ENCODE measurements at regions not wholly inside any gene's neighbourhood (a gene's known extent, or its start where the extent isn't known, plus 50 kb on each side); places are given as distances from the start of the nearest gene placed in this dataset.

DNA sequence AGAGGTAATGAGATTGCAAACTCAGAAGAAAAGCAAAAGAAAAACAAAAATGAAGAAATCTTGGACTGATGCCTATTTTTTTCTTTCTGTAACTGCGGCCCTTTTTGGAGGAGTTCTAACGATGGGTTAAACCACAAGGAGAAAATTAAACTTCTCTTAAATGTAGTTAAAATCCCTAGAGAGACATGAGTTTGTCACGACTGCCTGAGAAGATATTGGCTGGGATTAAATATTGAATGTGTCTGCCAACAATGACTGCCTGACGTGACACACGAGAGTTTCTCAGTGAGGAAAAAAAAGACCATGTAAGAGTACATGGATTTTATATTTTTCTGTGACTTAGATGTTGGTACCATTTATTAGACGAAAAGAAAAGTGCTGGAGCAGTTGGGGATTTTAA is 1013.4 kb downstream of the PCDH9 start:
- ChIA-PET CTCF (interaction anchor here (0.7 kb wide), 1 partner anchor 9 kb away, joined by 3 read pairs; no protein-coding TSS in a partner anchor), POLR2A (no interaction called here)
- BruUV-seq (replicated peaks) = no TSS peak
- no peaks in the 10 kb centered on the region for H3K79me2 ChIP-seq (ENCODE audit: control insufficient read depth, insufficient read depth, low read length)
- H3K27ac ChIP-seq (ENCODE audit: insufficient read depth, low read depth, low read length) = no peak overlapping the region
- no peaks in the 10 kb centered on the region for H3K9me3 ChIP-seq (replicated peaks; ENCODE audit: control insufficient read depth, insufficient read depth, low read length)
- FAIRE-seq = no peak
- H3K27me3 ChIP-seq (ENCODE audit: control insufficient read depth in 2 of 2, insufficient read depth in 2 of 2, low read length in 2 of 2) = no peaks in the 10 kb centered on the region
- no peak for DNase-seq (ENCODE audit: low read depth, low spot score)
- no peak for TF ChIP-seq JUN (IDR thresholded peaks at IDR 0.05; ENCODE audit: borderline replicate concordance, insufficient read depth, insufficient read length, low read depth)
- no peak for TF ChIP-seq FOS (IDR thresholded peaks at IDR 0.05; ENCODE audit: borderline replicate concordance, insufficient read depth, low read length)
- TF ChIP-seq, protein P1, sequence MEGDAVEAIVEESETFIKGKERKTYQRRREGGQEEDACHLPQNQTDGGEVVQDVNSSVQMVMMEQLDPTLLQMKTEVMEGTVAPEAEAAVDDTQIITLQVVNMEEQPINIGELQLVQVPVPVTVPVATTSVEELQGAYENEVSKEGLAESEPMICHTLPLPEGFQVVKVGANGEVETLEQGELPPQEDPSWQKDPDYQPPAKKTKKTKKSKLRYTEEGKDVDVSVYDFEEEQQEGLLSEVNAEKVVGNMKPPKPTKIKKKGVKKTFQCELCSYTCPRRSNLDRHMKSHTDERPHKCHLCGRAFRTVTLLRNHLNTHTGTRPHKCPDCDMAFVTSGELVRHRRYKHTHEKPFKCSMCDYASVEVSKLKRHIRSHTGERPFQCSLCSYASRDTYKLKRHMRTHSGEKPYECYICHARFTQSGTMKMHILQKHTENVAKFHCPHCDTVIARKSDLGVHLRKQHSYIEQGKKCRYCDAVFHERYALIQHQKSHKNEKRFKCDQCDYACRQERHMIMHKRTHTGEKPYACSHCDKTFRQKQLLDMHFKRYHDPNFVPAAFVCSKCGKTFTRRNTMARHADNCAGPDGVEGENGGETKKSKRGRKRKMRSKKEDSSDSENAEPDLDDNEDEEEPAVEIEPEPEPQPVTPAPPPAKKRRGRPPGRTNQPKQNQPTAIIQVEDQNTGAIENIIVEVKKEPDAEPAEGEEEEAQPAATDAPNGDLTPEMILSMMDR (IDR thresholded peaks at IDR 0.05; ENCODE audit: extremely low read depth in 1 of 2, insufficient read depth in 1 of 2, low read depth in 1 of 2, low read length in 2 of 2) = no peak
- TF ChIP-seq POLR2AphosphoS5 (IDR thresholded peaks at IDR 0.05; ENCODE audit: insufficient read depth, low read depth, low read length) = no peak
- TF ChIP-seq POLR2A (IDR thresholded peaks at IDR 0.05; ENCODE audit: low read depth, low read length) = no peak
- TF ChIP-seq MYC (IDR thresholded peaks at IDR 0.05; ENCODE audit: low read depth, low read length) = no peak
- intact Hi-C loops (cut with micrococcal nuclease) (loop anchor here (5.0 kb wide), 1 partner anchor 1169 kb away; no protein-coding TSS in a partner anchor), dilution Hi-C loops (cut with MboI; ENCODE audit: extremely low pct_ligation_motif_present, low sequenced_read_pairs) (no loop called here)
- no peak overlapping the region for H3K4me3 ChIP-seq (replicated peaks in 1 of 3; ENCODE audit: insufficient read depth in 1 of 3, low read depth in 1 of 3, low read length in 3 of 3)
- no peak overlapping the region for H3K4me2 ChIP-seq (ENCODE audit: insufficient read depth, low read length)
- no peaks in the 10 kb centered on the region for H3K4me1 ChIP-seq (ENCODE audit: control insufficient read depth, extremely low read depth, insufficient read depth, low read length)
- no peaks in the 10 kb centered on the region for H3K36me3 ChIP-seq (ENCODE audit: control insufficient read depth in 2 of 2, extremely low read depth in 1 of 2, insufficient read depth in 2 of 2, low read length in 2 of 2)
- no peaks in the 10 kb centered on the region for H4K20me1 ChIP-seq (replicated peaks; ENCODE audit: control insufficient read depth, extremely low read depth, insufficient read depth, low read length)
- H2AFZ ChIP-seq (ENCODE audit: low read depth, low read length) = no peak overlapping the region
- no peak overlapping the region for H3K9ac ChIP-seq (replicated peaks; ENCODE audit: extremely low read depth, insufficient read depth, low read length)
- H3K9me1 ChIP-seq (replicated peaks; ENCODE audit: control insufficient read depth, extremely low read depth, insufficient read depth, low read length) = no peaks in the 10 kb centered on the region

DNA sequence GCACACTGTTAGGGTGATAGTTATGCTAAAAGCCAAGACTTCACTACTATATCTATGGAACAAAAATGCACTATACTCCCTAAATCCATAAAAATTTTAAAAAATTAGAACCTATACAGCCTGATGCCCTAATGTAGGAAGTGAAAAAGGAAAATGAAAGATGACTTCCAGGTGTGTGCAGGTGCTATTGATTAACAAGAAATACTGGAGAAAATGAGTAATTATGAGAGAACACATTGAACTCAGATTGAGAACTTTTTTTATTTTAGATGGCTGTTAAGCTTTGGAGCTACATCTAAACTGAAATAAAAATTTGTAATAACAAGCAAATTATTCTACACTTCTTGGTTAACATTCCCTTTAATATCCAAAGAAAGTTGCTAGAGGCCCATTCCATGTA is 1015.7 kb downstream of the PCDH9 start:
- dilution Hi-C loops (cut with MboI; ENCODE audit: extremely low pct_ligation_motif_present, low sequenced_read_pairs) = no loop called here
- H3K27ac ChIP-seq (ENCODE audit: insufficient read depth, low read depth, low read length) = no peak overlapping the region
- no peak for FAIRE-seq

More for the DNA sequence above, 1015.7 kb downstream of the PCDH9 start:
- H3K79me2 ChIP-seq (ENCODE audit: control insufficient read depth, insufficient read depth, low read length) = no peaks in the 10 kb centered on the region
- no peak overlapping the region for H3K4me2 ChIP-seq (ENCODE audit: insufficient read depth, low read length)
- H4K20me1 ChIP-seq (replicated peaks; ENCODE audit: control insufficient read depth, extremely low read depth, insufficient read depth, low read length) = no peaks in the 10 kb centered on the region
- no peaks in the 10 kb centered on the region for H3K27me3 ChIP-seq (ENCODE audit: control insufficient read depth in 2 of 2, insufficient read depth in 2 of 2, low read length in 2 of 2)
- H3K4me1 ChIP-seq (ENCODE audit: control insufficient read depth, extremely low read depth, insufficient read depth, low read length) = no peaks in the 10 kb centered on the region
- intact Hi-C loops (cut with micrococcal nuclease) = no loop called here
- CTCF ChIA-PET = interaction anchor here (1.6 kb wide), 1 partner anchor 11 kb away, joined by 4 read pairs; no protein-coding TSS in a partner anchor
- no peaks in the 10 kb centered on the region for H3K9me3 ChIP-seq (replicated peaks; ENCODE audit: control insufficient read depth, insufficient read depth, low read length)
- TF ChIP-seq EZH2 (IDR thresholded peaks at IDR 0.05; ENCODE audit: borderline replicate concordance, low read depth, low read length, severe bottlenecking) (no peak), MYC (IDR thresholded peaks at IDR 0.05; ENCODE audit: low read depth, low read length) (no peak), JUN (IDR thresholded peaks at IDR 0.05; ENCODE audit: borderline replicate concordance, insufficient read depth, insufficient read length, low read depth) (no peak), GATA2 (IDR thresholded peaks at IDR 0.05; ENCODE audit: insufficient read depth, insufficient read length, low read depth, low read length) (no peak), FOS (IDR thresholded peaks at IDR 0.05; ENCODE audit: borderline replicate concordance, insufficient read depth, low read length) (no peak)
- TF ChIP-seq, protein P2, sequence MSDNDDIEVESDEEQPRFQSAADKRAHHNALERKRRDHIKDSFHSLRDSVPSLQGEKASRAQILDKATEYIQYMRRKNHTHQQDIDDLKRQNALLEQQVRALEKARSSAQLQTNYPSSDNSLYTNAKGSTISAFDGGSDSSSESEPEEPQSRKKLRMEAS (IDR thresholded peaks at IDR 0.05; ENCODE audit: insufficient read depth, insufficient read length) = no peak
- TF ChIP-seq, protein P1 (IDR thresholded peaks at IDR 0.05; ENCODE audit: extremely low read depth in 1 of 2, insufficient read depth in 1 of 2, low read depth in 1 of 2, low read length in 2 of 2) = no peak
- POLR2A ChIA-PET = no interaction called here
- H3K9me1 ChIP-seq (replicated peaks; ENCODE audit: control insufficient read depth, extremely low read depth, insufficient read depth, low read length) = no peaks in the 10 kb centered on the region
- DNase-seq (ENCODE audit: low read depth, low spot score) = no peak
- BruUV-seq (replicated peaks) = no TSS peak
- no peak overlapping the region for H2AFZ ChIP-seq (ENCODE audit: low read depth, low read length)
- no peaks in the 10 kb centered on the region for H3K36me3 ChIP-seq (ENCODE audit: control insufficient read depth in 2 of 2, extremely low read depth in 1 of 2, insufficient read depth in 2 of 2, low read length in 2 of 2)
- H3K9ac ChIP-seq (replicated peaks; ENCODE audit: extremely low read depth, insufficient read depth, low read length) = no peak overlapping the region
- no peak overlapping the region for H3K4me3 ChIP-seq (replicated peaks in 1 of 3; ENCODE audit: insufficient read depth in 1 of 3, low read depth in 1 of 3, low read length in 3 of 3)

All from endothelial cell of umbilical vein (primary cell).